Heart right ventricle (tissue), 16 donors: ENCODE measurements at regions not wholly inside any gene's neighbourhood (a gene's known extent, or its start where the extent isn't known, plus 50 kb on each side); places are given as distances from the start of the nearest gene placed in this dataset.

ENCODE experiments used
- ATAC-seq, 8 donors: fragments of 200-7000 bp; cut with Tn5 transposase; one replicate each; pipeline ENCODE4 v1.9.1; 2020; ENCODE audit warnings: mild to moderate bottlenecking in 8 of 8, moderate library complexity in 8 of 8, moderate number of reproducible peaks in 1 of 8
- DNase-seq, 2 donors: peaks; one replicate each; pipeline ENCODE4 v3.0.0-alpha.2; 2020
- H3K27ac ChIP-seq, 10 donors: fragments of 200-600 bp; sonication (generic) in 2 of 10; one replicate each; pipeline versions ENCODE4 v1.5.0 to v1.8.0; 2020 to 2022; ENCODE audit warnings: mild to moderate bottlenecking in 3 of 10
- H3K27me3 ChIP-seq, 7 donors: fragments of 200-600 bp; one replicate each; pipeline ENCODE4 v1.8.0; 2021 to 2022; ENCODE audit warnings: mild to moderate bottlenecking in 2 of 7
- H3K36me3 ChIP-seq, 9 donors: fragments of 200-600 bp; sonication (generic) in 1 of 9; one replicate each; pipeline versions ENCODE4 v1.5.0 to v1.8.0; 2020 to 2022; ENCODE audit warnings: mild to moderate bottlenecking in 2 of 9
- H3K4me1 ChIP-seq, 9 donors: fragments of 200-600 bp; sonication (generic) in 1 of 9; one replicate each; pipeline versions ENCODE4 v1.5.0 to v1.8.0; 2020 to 2022; ENCODE audit warnings: mild to moderate bottlenecking in 4 of 9
- H3K4me3 ChIP-seq, 10 donors: fragments of 200-600 bp; sonication (generic) in 2 of 10; one replicate each; pipeline versions ENCODE4 v1.5.0 to v1.8.0; 2020 to 2022; ENCODE audit warnings: mild to moderate bottlenecking in 7 of 10, moderate library complexity in 2 of 10
- H3K9me3 ChIP-seq, 11 donors: fragments of 200-600 bp in 10 of 11; sonication (generic) in 2 of 11; one replicate each; pipeline versions ENCODE4 v1.5.0 to v1.8.0; 2013 to 2022; ENCODE audit warnings: mild to moderate bottlenecking in 2 of 11, control low read depth in 1 of 11, moderate library complexity in 1 of 11
- CTCF ChIP-seq, 9 donors: fragments of 200-600 bp; sonication (generic) in 2 of 9; IDR thresholded peaks; one replicate each; pipeline versions ENCODE4 v1.5.0 to v1.8.0; 2021 to 2022; ENCODE audit warnings: antibody characterized with exemption in 9 of 9, mild to moderate bottlenecking in 5 of 9, moderate library complexity in 1 of 9
- WGBS, 2 donors: extraction: QIAGEN DNeasy Blood & Tissue Kit; methylation state at CpG; one replicate each; pipeline ENCODE4 v1.1.7; 2013; ENCODE audit warnings: inconsistent platforms in 1 of 2; 5-methylcytosine and 5-hydroxymethylcytosine counted together
- intact Hi-C, 10 donors: fragments of 100-400 bp; cut with DNase I; formaldehyde crosslinking; loops; one replicate each; pipeline versions ENCODE4 v1.11.1 to v1.14.2; 2022
- donor health status: Arrhythmogenic right ventricular cardiomyopathy.
- donor health status: ischemic (EF 13 %, LVEDD 7.1; RV severe dilation, severe dysfunction).
- donor health status: healthy with polysubstance abuse.
- donor health status: DM: no; HTN: yes; CAD: no.
- donor health status: DM: no; HTN: no; CAD: no.
- donor health status: ischemic (EF 25% LVEDD 6.9; RV normal size, moderate dysfunction).
- donor health status: ischemic (EF 25% LVEDD 5.7; RV mildly dilated, moderate dysfunction).
- donor health status: healthy.
- donor health status: DM: yes; HTN: yes; CAD: no.
- donor health status: Ischemic cardiomyopathy.
- donor health status: ischemic (EF 35%, LVEDD 5.7; RV mildly dilated, moderate dysfunction).
- donor health status: nonischemic (EF 11% LVEDD 7.7; RV severe dilation, severe dysfunction).
- donor health status: DM: yes; HTN: yes; CAD: no.
- donor health status: PGD.
- donor health status: ischemic (EF 29% LVEDD 5.4; RV normal size, mild dysfunction).
- donor health status: nonischemic (EF 23%, LVEDD 6.1; RV moderate dilation, normal function).

GRCh38 chr19:30085394-30085793 lies 143.4 kb downstream of the URI1 start:
- H3K27me3 ChIP-seq, result peaks cover 0 to 7% (median 0%) of the 10 kb centered on the region in 7 donors
- WGBS, 2 donors, result 36 to 46% methylated on average over 10 of the region's 10 CpGs
- H3K4me1 ChIP-seq, result peaks cover 0 to 6% (median 0%) of the 10 kb centered on the region in 9 donors
- DNase-seq (no peak), ATAC-seq (peak in 1 of 8 donors; percentile 41)
- intact Hi-C loops, result no loop called here
- peaks cover 0 to 5% (median 0%) of the 10 kb centered on the region in 11 donors for H3K9me3 ChIP-seq
- no peak overlapping the region for H3K27ac ChIP-seq
- no peak overlapping the region for H3K4me3 ChIP-seq
- TF ChIP-seq CTCF (IDR thresholded peaks at IDR 0.05), result no peak
- H3K36me3 ChIP-seq, result no peaks in the 10 kb centered on the region

DNA sequence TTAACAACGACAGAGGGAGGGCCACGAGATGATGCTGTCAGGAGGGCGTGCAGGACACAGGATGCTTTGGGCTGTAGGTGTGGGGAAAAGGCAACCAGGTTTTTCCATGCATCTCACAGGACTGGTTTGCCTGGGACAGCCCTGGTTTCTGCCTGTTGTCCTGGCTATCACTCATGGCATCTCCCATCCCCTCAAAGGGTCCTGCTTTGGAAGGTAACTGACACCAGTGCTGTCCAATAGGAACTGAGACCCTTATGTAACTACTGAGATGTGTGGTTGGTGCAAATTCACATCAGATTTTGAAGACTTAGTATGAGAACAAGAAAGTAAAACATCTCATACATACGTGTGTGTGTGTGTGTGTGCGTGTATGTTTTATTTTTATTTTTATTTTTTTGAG lies 144.2 kb downstream of the URI1 start:
- Histone ChIP-seq H3K4me3 (no peak overlapping the region), H3K27ac (no peak overlapping the region), H3K27me3 (peaks cover 0 to 7% (median 0%) of the 10 kb centered on the region in 7 donors), H3K4me1 (peaks cover 0 to 6% (median 0%) of the 10 kb centered on the region in 9 donors), H3K36me3 (no peaks in the 10 kb centered on the region), H3K9me3 (peaks cover 0 to under 1% (median 0%) of the 10 kb centered on the region in 11 donors)
- no peak for ATAC-seq
- intact Hi-C loops, result no loop called here
- WGBS, 2 donors, result 72 to 89% methylated on average over 5 of the region's 5 CpGs
- no peak for DNase-seq
- TF ChIP-seq CTCF (IDR thresholded peaks at IDR 0.05), result no peak

DNA sequence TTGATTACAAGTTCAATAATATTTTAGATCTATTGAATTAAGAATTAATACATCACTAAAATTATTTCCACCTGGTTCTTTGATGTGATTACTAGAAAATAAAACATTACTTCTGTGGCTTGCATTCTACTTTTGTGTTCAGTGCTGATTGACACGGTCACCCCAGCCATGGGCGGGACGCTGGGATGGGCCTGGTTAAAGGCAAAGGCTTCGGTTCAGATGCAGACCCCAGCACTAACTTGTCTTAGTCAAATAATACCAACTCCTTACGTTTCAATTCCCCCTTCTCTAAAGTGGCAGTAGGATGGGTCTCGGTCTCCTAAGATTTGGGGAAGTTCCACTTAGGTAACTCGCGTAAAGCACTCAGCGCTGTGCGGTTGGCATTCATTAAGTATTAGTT lies 144.9 kb downstream of the URI1 start:
- H3K4me3 ChIP-seq, result no peak overlapping the region
- intact Hi-C loops, result no loop called here
- H3K4me1 ChIP-seq, result peaks cover 0 to 6% (median 0%) of the 10 kb centered on the region in 9 donors
- no peak for DNase-seq
- no peak for ATAC-seq
- H3K36me3 ChIP-seq, result no peaks in the 10 kb centered on the region
- no peaks in the 10 kb centered on the region for H3K9me3 ChIP-seq
- H3K27ac ChIP-seq, result no peak overlapping the region
- no peak for TF ChIP-seq CTCF (IDR thresholded peaks at IDR 0.05)
- 94 to 96% methylated on average over 10 of the region's 10 CpGs for WGBS, 2 donors
- peaks cover 0 to 7% (median 0%) of the 10 kb centered on the region in 7 donors for H3K27me3 ChIP-seq

DNA sequence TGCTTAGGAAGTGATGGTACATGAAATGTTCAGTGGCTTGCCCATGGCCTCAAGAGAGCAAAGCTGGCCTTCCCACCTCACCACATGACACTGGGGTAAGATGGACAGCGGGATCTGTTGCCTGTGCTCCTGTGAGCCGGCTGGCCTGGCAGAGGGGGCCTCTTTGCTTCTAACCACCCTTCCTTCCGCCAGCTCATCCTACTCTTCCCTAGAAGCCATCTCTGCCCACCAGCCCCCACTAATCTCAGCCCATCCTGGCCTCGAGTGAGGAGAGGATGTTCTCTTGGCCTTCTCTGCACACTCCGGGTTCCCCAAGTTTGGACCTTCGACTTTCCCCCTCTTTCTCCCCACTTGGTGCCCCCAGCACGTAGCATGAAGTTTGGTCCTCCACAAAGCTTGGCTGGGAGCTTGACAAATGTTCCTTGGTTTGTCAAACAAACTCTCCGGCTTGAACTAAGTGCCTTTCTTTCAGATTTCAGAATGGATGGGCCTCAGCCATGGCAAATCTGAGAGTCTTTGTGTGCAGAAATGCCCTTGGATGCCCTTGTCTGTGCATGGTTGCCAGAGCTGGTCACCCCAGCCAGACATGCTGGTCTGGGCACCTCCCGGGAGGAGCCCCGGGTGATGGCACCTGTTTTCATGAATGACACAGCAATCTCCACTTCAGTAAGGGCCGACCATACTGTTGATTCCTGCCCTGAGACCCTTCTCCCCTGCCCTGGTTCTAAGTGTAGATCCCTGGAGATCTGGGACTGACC lies 145.5 kb downstream of the URI1 start:
- Histone ChIP-seq H3K4me3 (no peak overlapping the region), H3K27ac (no peak overlapping the region), H3K4me1 (peaks cover 0 to 6% (median 0%) of the 10 kb centered on the region in 9 donors), H3K36me3 (no peaks in the 10 kb centered on the region), H3K27me3 (peaks cover 0 to 7% (median 0%) of the 10 kb centered on the region in 7 donors), H3K9me3 (no peaks in the 10 kb centered on the region)
- DNase-seq (no peak), ATAC-seq (no peak)
- intact Hi-C loops, result no loop called here
- no peak for TF ChIP-seq CTCF (IDR thresholded peaks at IDR 0.05)
- WGBS, 2 donors, result 86 to 90% methylated on average over 11 of the region's 11 CpGs
